ENCODE measurements at regions not wholly inside any gene's neighbourhood (a gene's known extent, or its start where the extent isn't known, plus 50 kb on each side); places are given as distances from the start of the nearest gene placed in this dataset.

DNA sequence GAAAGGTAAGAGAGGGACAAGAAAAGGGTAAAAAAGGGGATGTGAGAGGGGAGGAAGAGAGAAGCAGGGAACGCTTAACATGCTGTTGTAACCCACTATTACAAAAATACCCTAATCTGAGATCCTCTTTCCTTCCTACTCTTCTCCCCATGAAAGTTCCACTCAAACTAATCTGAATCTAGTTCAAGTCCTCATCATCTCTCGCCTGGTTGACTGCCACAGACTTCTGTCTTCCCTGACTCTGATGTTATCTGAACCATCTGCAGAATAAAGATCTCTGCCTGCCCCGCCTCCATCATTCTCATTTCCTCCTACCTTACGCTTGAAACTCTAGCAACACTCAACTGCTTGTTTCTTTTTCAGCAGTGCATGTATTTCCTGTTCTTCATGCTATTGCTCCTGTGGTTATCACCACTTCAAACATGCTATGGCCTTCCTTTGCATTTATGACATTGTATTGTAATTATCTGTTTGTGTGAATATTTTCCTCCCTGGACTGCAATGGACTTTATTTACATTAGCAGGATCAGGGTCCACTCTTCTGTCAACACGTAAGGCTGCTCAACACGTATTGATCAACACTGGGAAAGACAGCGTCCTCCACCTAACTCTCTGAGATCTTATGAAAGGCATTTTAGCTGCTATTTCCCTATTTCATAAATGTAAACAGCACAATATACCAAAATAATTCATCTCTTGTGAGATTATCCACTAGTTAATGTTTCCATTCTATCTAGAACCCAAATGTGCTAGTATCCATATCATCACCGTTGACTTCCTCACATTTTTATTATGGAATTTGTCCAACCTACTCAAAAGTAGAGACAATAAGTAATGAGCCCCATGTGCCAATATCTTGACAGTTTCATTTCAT lies 215.5 kb upstream of the USP25 start:
- DNase-seq (ENCODE audit: insufficient read length, low spot score) (no peak), FAIRE-seq (no peak)
- TF ChIP-seq, protein P1, sequence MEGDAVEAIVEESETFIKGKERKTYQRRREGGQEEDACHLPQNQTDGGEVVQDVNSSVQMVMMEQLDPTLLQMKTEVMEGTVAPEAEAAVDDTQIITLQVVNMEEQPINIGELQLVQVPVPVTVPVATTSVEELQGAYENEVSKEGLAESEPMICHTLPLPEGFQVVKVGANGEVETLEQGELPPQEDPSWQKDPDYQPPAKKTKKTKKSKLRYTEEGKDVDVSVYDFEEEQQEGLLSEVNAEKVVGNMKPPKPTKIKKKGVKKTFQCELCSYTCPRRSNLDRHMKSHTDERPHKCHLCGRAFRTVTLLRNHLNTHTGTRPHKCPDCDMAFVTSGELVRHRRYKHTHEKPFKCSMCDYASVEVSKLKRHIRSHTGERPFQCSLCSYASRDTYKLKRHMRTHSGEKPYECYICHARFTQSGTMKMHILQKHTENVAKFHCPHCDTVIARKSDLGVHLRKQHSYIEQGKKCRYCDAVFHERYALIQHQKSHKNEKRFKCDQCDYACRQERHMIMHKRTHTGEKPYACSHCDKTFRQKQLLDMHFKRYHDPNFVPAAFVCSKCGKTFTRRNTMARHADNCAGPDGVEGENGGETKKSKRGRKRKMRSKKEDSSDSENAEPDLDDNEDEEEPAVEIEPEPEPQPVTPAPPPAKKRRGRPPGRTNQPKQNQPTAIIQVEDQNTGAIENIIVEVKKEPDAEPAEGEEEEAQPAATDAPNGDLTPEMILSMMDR (IDR thresholded peaks at IDR 0.05; ENCODE audit: insufficient read depth, missing control alignments) = no peak

GRCh38 chr21:15515908-15516307 lies 213.9 kb upstream of the USP25 start:
- TF ChIP-seq, protein P1 (IDR thresholded peaks at IDR 0.05; ENCODE audit: insufficient read depth, missing control alignments) = no peak
- FAIRE-seq (no peak), DNase-seq (ENCODE audit: insufficient read length, low spot score) (no peak)

DNA sequence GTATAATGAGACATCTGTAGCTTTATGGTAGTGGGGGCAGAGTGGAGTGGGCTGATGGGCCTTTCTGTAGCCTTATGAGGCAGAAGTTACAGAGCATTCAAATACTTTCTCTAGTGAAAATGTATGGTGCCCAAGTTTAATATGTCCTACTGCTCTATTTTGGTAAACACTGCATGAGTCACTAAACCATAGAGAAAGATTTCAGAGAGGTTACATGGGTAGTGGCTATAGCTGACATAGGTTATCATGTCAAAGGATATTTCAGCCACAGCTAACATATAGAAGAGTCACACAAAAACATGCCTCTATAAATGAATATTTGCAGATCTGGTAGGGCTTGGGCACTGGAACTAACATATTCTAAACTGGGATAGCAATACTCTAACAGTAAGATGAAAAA lies 212.4 kb upstream of the USP25 start:
- no peak for DNase-seq (ENCODE audit: insufficient read length, low spot score)
- TF ChIP-seq, protein P1 (IDR thresholded peaks at IDR 0.05; ENCODE audit: insufficient read depth, missing control alignments) = no peak
- FAIRE-seq = no peak

- TF ChIP-seq, protein P1 (IDR thresholded peaks at IDR 0.05; ENCODE audit: insufficient read depth, missing control alignments) = no peak
- DNase-seq (ENCODE audit: insufficient read length, low spot score) = no peak
- FAIRE-seq = no peak
These were observed 208.8 kb upstream of the USP25 start for GRCh38 chr21:15520811-15521643.

DNA sequence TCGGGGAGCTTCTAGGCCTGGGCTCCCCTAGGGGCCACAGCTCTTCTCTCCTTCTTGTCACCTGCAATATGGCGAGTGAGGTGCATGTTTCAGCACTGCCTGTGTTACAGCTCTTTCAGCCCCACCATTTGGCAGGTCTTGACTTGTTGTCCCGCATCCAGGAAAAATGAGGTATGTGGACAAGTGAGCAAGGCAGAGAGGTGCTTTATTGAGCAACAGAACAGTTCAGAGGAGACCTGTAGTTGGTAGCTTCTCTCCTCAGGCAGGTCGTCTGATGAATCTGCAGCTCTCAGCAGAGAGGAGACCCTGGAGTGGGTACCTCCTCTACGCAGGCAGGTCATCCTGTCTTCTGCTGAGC lies 208.2 kb upstream of the USP25 start:
- FAIRE-seq (no peak), DNase-seq (ENCODE audit: insufficient read length, low spot score) (no peak)
- TF ChIP-seq, protein P1 (IDR thresholded peaks at IDR 0.05; ENCODE audit: insufficient read depth, missing control alignments) = no peak

GRCh38 chr21:15522148-15522547 lies 207.6 kb upstream of the USP25 start:
- TF ChIP-seq, protein P1 (IDR thresholded peaks at IDR 0.05; ENCODE audit: insufficient read depth, missing control alignments) = no peak
- FAIRE-seq (no peak), DNase-seq (ENCODE audit: insufficient read length, low spot score) (no peak)

Data from D721Med (cell line).